HL-60 (cell line): ENCODE measurements at regions not wholly inside any gene's neighbourhood (a gene's known extent, or its start where the extent isn't known, plus 50 kb on each side); places are given as distances from the start of the nearest gene placed in this dataset.

Experiments
- DNase-seq, 2 experiments: peaks; one replicate each; pipeline ENCODE4 v3.0.0-alpha.2; 2010 to 2020; ENCODE audit warnings: low read depth in 1 of 2, low spot score in 1 of 2
- H3K27ac ChIP-seq: fragments of 250-450 bp; sonication (Bioruptor Pico); replicated peaks from 2 replicates; pipeline ENCODE4 v1.5.1; 2020; ENCODE audit warnings: mild to moderate bottlenecking, moderate library complexity
- H3K27me3 ChIP-seq: fragments of 250-450 bp; sonication (Bioruptor Pico); 2 replicates; pipeline ENCODE4 v1.5.1; 2021; ENCODE audit warnings: mild to moderate bottlenecking, moderate library complexity; ENCODE audit not compliant: insufficient read depth, poor library complexity, severe bottlenecking
- H3K4me3 ChIP-seq: replicated peaks from 2 replicates; pipeline ENCODE4 v1.5.1; 2011; ENCODE audit warnings: mild to moderate bottlenecking, control low read depth, low read length; ENCODE audit not compliant: insufficient read depth
- GABPA ChIP-seq: IDR thresholded peaks from 2 replicates; pipeline ENCODE4 v1.6.1; 2012; ENCODE audit warnings: low read depth
- POLR2AphosphoS5 ChIP-seq: IDR thresholded peaks from 2 replicates; pipeline ENCODE4 v1.6.1; 2012; ENCODE audit warnings: low read depth
- REST ChIP-seq: IDR thresholded peaks from 2 replicates; pipeline ENCODE4 v1.6.1; 2012; ENCODE audit warnings: low read depth; ENCODE audit not compliant: insufficient replicate concordance
- SPI1 ChIP-seq: IDR thresholded peaks from 2 replicates; pipeline ENCODE4 v1.6.1; 2012; ENCODE audit warnings: low read depth, mild to moderate bottlenecking, borderline replicate concordance
- TF ChIP-seq, protein P1 (sequence below): IDR thresholded peaks from one replicate; pipeline ENCODE4 v1.5.1; 2011; ENCODE audit warnings: low read length, control low read depth, inconsistent platforms; ENCODE audit not compliant: insufficient read depth

DNA sequence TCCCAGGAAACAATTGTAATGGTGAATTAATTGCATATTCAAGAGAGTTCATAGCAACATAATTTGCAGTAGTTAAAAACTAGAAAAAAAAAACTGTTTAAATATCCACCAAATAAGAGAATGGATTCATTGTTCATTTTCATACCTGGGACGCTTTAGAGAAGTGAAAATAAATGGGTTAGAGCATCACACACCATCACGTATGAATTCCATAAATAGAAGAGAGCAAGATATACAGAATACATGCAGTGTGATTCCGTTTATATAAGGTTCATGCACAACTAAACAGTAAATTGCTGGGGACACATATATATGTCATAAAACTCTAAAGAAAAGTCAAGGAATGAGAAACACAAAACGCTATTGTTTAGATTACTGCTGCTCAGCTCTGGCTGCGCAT is 577.0 kb upstream of the KCNMB2 start:
- TF ChIP-seq SPI1 (no peak), GABPA (no peak), REST (no peak), POLR2AphosphoS5 (no peak)
- TF ChIP-seq, protein P1, sequence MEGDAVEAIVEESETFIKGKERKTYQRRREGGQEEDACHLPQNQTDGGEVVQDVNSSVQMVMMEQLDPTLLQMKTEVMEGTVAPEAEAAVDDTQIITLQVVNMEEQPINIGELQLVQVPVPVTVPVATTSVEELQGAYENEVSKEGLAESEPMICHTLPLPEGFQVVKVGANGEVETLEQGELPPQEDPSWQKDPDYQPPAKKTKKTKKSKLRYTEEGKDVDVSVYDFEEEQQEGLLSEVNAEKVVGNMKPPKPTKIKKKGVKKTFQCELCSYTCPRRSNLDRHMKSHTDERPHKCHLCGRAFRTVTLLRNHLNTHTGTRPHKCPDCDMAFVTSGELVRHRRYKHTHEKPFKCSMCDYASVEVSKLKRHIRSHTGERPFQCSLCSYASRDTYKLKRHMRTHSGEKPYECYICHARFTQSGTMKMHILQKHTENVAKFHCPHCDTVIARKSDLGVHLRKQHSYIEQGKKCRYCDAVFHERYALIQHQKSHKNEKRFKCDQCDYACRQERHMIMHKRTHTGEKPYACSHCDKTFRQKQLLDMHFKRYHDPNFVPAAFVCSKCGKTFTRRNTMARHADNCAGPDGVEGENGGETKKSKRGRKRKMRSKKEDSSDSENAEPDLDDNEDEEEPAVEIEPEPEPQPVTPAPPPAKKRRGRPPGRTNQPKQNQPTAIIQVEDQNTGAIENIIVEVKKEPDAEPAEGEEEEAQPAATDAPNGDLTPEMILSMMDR, result no peak
- no peak for DNase-seq
- Histone ChIP-seq H3K4me3 (no peak overlapping the region), H3K27me3 (no peaks in the 10 kb centered on the region), H3K27ac (no peak overlapping the region)

DNA sequence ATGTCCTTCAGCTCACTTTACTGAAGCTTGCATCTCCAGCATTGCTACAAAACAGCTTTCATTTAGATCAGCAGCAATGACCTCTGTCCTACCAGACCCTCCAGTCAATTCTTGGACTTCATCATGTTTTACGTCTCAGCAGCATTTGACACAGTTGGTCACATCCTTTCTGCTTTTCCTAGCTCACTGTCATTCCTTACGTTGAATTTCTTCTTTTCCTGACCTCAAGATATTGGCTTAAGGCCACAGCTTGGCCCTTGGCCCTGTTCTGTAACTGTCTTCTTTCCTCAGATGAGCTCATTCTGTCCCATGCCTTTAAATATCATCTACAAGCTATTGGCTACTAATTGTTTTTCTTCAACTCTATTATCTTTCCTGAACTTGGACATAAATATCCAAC is 576.2 kb upstream of the KCNMB2 start:
- Histone ChIP-seq H3K4me3 (no peak overlapping the region), H3K27ac (no peak overlapping the region), H3K27me3 (no peaks in the 10 kb centered on the region)
- no peak for DNase-seq
- TF ChIP-seq SPI1, result no peak

DNA sequence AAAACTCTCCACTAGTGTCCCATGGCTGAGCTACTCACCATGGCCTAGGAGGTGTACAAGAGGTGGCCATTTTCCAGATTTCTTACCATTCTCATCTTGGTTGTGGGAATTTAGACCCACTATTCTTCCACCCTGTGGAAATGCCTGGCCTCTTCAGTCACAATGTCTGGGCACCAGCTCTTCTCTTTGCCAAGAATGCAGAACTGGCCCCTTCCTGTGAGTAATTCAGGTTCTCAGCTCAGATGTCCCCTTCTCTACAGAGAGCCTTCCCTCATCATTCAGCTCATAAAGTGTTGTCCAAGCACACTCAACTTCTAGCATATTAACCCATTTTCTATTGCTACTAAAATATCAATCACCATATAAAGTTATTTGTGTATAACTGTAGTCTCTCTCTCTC is 575.5 kb upstream of the KCNMB2 start:
- TF ChIP-seq POLR2AphosphoS5 (no peak), SPI1 (no peak), REST (no peak), GABPA (no peak)
- TF ChIP-seq, protein P1, result no peak
- H3K4me3 ChIP-seq, result no peak overlapping the region
- DNase-seq, result no peak
- no peak overlapping the region for H3K27ac ChIP-seq
- H3K27me3 ChIP-seq, result no peaks in the 10 kb centered on the region

DNA sequence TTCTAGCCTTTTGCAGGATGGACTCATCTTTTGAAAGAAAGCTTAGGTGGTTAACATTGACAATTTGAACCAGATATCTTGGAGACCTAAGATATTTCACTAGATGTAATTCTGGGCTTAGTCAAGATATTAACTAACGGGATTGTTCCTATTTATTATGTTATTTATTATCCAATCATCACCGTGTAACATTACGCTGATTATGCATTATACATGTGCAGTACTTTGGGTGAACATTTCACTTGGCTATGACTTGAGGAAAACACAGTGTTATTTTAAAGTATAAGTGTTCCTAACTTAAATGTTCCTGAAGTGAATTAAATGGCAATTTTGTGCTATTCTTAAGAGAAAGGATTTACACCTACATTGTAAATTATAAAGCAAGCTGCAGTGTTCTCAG is 574.5 kb upstream of the KCNMB2 start:
- TF ChIP-seq POLR2AphosphoS5 (no peak), REST (no peak), SPI1 (no peak), GABPA (no peak)
- TF ChIP-seq, protein P1, result no peak
- Histone ChIP-seq H3K27ac (no peak overlapping the region), H3K27me3 (no peaks in the 10 kb centered on the region), H3K4me3 (no peak overlapping the region)
- DNase-seq, result no peak
